SKM-1 (cell line): ENCODE measurements at regions not wholly inside any gene's neighbourhood (a gene's known extent, or its start where the extent isn't known, plus 50 kb on each side); places are given as distances from the start of the nearest gene placed in this dataset.

Source experiments
- DNase-seq: peaks from one replicate; lab custom pipeline; 2025; ENCODE audit not compliant: unreplicated experiment; lab: John Stamatoyannopoulos, UW

GRCh38 chr15:96217983-96218382, 112.5 kb upstream of the NR2F2 start:
- no peak for DNase-seq

GRCh38 chr15:96218623-96219455, 111.7 kb upstream of the NR2F2 start:
- DNase-seq: no peak

- DNase-seq: no peak
Observed at GRCh38 chr15:96219681-96220080, 110.8 kb upstream of the NR2F2 start.

GRCh38 chr15:96220657-96221056, 109.8 kb upstream of the NR2F2 start:
- DNase-seq: no peak

GRCh38 chr15:96222981-96223380, 107.5 kb upstream of the NR2F2 start:
- DNase-seq: no peak

GRCh38 chr15:96223939-96224338, 106.6 kb upstream of the NR2F2 start:
- no peak for DNase-seq

GRCh38 chr15:96225642-96226259, 104.7 kb upstream of the NR2F2 start:
- DNase-seq: no peak

GRCh38 chr15:96230526-96231181, 99.8 kb upstream of the NR2F2 start:
- DNase-seq: no peak

- DNase-seq: no peak
Observed at GRCh38 chr15:96232335-96232734, 98.2 kb upstream of the NR2F2 start.

- no peak for DNase-seq
Observed at GRCh38 chr15:96234109-96234892, 96.2 kb upstream of the NR2F2 start.

GRCh38 chr15:96237002-96237401, 93.5 kb upstream of the NR2F2 start:
- DNase-seq: no peak

GRCh38 chr15:96242761-96243160, 87.7 kb upstream of the NR2F2 start:
- DNase-seq: no peak

GRCh38 chr15:96243701-96244100, 86.8 kb upstream of the NR2F2 start:
- DNase-seq: no peak

GRCh38 chr15:96245252-96245651, 85.2 kb upstream of the NR2F2 start:
- DNase-seq: no peak

- no peak for DNase-seq
Observed at GRCh38 chr15:96246057-96246456, 84.4 kb upstream of the NR2F2 start.

GRCh38 chr15:96247621-96248305, 82.7 kb upstream of the NR2F2 start:
- DNase-seq: no peak

GRCh38 chr15:96252148-96252547, 78.4 kb upstream of the NR2F2 start:
- DNase-seq: no peak

- no peak for DNase-seq
Observed at GRCh38 chr15:96253006-96253747, 77.3 kb upstream of the NR2F2 start.

GRCh38 chr15:96254173-96254572, 76.3 kb upstream of the NR2F2 start:
- DNase-seq: no peak

GRCh38 chr15:96255599-96255998, 74.9 kb upstream of the NR2F2 start:
- DNase-seq: no peak
